Fibroblast of lung (primary cell): ENCODE measurements at regions not wholly inside any gene's neighbourhood (a gene's known extent, or its start where the extent isn't known, plus 50 kb on each side); places are given as distances from the start of the nearest gene placed in this dataset.

Experiments
- DNase-seq, 2 donors: peaks; one replicate each; pipeline versions ENCODE4 v3.0.0 to v3.0.0-alpha.2; 2010; ENCODE audit warnings: low read depth in 2 of 2
- H2AFZ ChIP-seq: 2 replicates; pipeline ENCODE4 v1.5.1; 2012; ENCODE audit warnings: low read length, control low read depth, inconsistent platforms
- H3K27ac ChIP-seq: 2 replicates; pipeline ENCODE4 v1.5.1; 2011; ENCODE audit warnings: low read length, control low read depth; ENCODE audit not compliant: insufficient read depth
- H3K27me3 ChIP-seq: 2 replicates; pipeline ENCODE4 v1.5.1; 2011; ENCODE audit warnings: mild to moderate bottlenecking, low read length; ENCODE audit not compliant: control insufficient read depth, insufficient read depth
- H3K36me3 ChIP-seq: 2 replicates; pipeline ENCODE4 v1.5.1; 2011; ENCODE audit warnings: low read length; ENCODE audit not compliant: control insufficient read depth, insufficient read depth
- H3K4me1 ChIP-seq: 2 replicates; pipeline ENCODE4 v1.5.1; 2011; ENCODE audit warnings: low read length; ENCODE audit not compliant: control insufficient read depth, insufficient read depth; ENCODE audit errors: extremely low read depth
- H3K4me2 ChIP-seq: 2 replicates; pipeline ENCODE4 v1.5.1; 2011; ENCODE audit warnings: low read length, control low read depth; ENCODE audit not compliant: insufficient read depth; ENCODE audit errors: extremely low read depth
- H3K4me3 ChIP-seq, 4 experiments: fragments of 200-600 bp in 1 of 4; sonication (generic) in 1 of 4; replicated peaks in 1 of 4; 2 replicates each; pipeline ENCODE4 v1.5.1; 2011 to 2016; ENCODE audit warnings: low read length in 4 of 4, low read depth in 3 of 4, mild to moderate bottlenecking in 3 of 4, control low read depth in 2 of 4, inconsistent platforms in 1 of 4, mixed read lengths in 1 of 4; ENCODE audit not compliant: insufficient read depth in 1 of 4; ENCODE audit errors: control extremely low read depth in 1 of 4
- H3K79me2 ChIP-seq: 2 replicates; pipeline ENCODE4 v1.5.1; 2012; ENCODE audit warnings: mild to moderate bottlenecking, low read length, inconsistent platforms; ENCODE audit not compliant: control insufficient read depth, insufficient read depth
- H3K9ac ChIP-seq: 2 replicates; pipeline ENCODE4 v1.5.1; 2011; ENCODE audit warnings: mild to moderate bottlenecking, low read length, control low read depth; ENCODE audit not compliant: insufficient read depth
- H3K9me3 ChIP-seq: 2 replicates; pipeline ENCODE4 v1.5.1; 2012; ENCODE audit warnings: low read depth, low read length; ENCODE audit not compliant: control insufficient read depth, insufficient read depth
- H4K20me1 ChIP-seq: 2 replicates; pipeline ENCODE4 v1.5.1; 2011; ENCODE audit warnings: low read length; ENCODE audit not compliant: control insufficient read depth, insufficient read depth; ENCODE audit errors: extremely low read depth
- EZH2 ChIP-seq: IDR thresholded peaks from 2 replicates; pipeline ENCODE4 v1.5.1; 2012; ENCODE audit warnings: low read length, control low read depth, mild to moderate bottlenecking; ENCODE audit errors: missing control alignments
- TF ChIP-seq, protein P1 (sequence below), 2 donors: IDR thresholded peaks in 1 of 2; conservative IDR thresholded peaks in 1 of 2; 1 replicate in 1 of 2; 2 replicates in 1 of 2; pipeline ENCODE4 v1.5.1; 2011 to 2012; ENCODE audit warnings: low read length in 2 of 2, control low read depth in 1 of 2, inconsistent platforms in 1 of 2, low read depth in 1 of 2, mild to moderate bottlenecking in 1 of 2

- Histone ChIP-seq H3K79me2 (no peaks in the 10 kb centered on the region), H3K27ac (no peak overlapping the region), H3K4me3 (no peak overlapping the region), H3K4me2 (no peak overlapping the region), H2AFZ (no peak overlapping the region), H3K36me3 (no peaks in the 10 kb centered on the region), H3K9ac (no peak overlapping the region), H4K20me1 (no peaks in the 10 kb centered on the region), H3K9me3 (no peaks in the 10 kb centered on the region), H3K4me1 (no peaks in the 10 kb centered on the region), H3K27me3 (no peaks in the 10 kb centered on the region)
- no peak for DNase-seq
- TF ChIP-seq EZH2: no peak
- TF ChIP-seq, protein P1, sequence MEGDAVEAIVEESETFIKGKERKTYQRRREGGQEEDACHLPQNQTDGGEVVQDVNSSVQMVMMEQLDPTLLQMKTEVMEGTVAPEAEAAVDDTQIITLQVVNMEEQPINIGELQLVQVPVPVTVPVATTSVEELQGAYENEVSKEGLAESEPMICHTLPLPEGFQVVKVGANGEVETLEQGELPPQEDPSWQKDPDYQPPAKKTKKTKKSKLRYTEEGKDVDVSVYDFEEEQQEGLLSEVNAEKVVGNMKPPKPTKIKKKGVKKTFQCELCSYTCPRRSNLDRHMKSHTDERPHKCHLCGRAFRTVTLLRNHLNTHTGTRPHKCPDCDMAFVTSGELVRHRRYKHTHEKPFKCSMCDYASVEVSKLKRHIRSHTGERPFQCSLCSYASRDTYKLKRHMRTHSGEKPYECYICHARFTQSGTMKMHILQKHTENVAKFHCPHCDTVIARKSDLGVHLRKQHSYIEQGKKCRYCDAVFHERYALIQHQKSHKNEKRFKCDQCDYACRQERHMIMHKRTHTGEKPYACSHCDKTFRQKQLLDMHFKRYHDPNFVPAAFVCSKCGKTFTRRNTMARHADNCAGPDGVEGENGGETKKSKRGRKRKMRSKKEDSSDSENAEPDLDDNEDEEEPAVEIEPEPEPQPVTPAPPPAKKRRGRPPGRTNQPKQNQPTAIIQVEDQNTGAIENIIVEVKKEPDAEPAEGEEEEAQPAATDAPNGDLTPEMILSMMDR (conservative IDR thresholded peaks at IDR 0.05 in 1 of 2, IDR thresholded peaks at IDR 0.05 in 1 of 2; ENCODE audit: low read depth in 1 of 2, low read length in 2 of 2): no peak
Measured at GRCh38 chr14:82385048-82385447, 851.4 kb upstream of the SEL1L start.

GRCh38 chr14:82387699-82388098 lies 854.0 kb upstream of the SEL1L start:
- peak; percentile 0 to 25 for DNase-seq
- Histone ChIP-seq H3K4me2 (no peak overlapping the region), H4K20me1 (no peaks in the 10 kb centered on the region), H3K27me3 (no peaks in the 10 kb centered on the region), H3K4me3 (no peak overlapping the region), H3K4me1 (no peaks in the 10 kb centered on the region), H3K27ac (no peak overlapping the region), H3K79me2 (no peaks in the 10 kb centered on the region), H3K36me3 (no peaks in the 10 kb centered on the region), H3K9me3 (no peaks in the 10 kb centered on the region), H2AFZ (no peak overlapping the region), H3K9ac (no peak overlapping the region)
- TF ChIP-seq, protein P1 (conservative IDR thresholded peaks at IDR 0.05 in 1 of 2, IDR thresholded peaks at IDR 0.05 in 1 of 2; ENCODE audit: low read depth in 1 of 2, low read length in 2 of 2): no peak
- no peak for TF ChIP-seq EZH2

DNA sequence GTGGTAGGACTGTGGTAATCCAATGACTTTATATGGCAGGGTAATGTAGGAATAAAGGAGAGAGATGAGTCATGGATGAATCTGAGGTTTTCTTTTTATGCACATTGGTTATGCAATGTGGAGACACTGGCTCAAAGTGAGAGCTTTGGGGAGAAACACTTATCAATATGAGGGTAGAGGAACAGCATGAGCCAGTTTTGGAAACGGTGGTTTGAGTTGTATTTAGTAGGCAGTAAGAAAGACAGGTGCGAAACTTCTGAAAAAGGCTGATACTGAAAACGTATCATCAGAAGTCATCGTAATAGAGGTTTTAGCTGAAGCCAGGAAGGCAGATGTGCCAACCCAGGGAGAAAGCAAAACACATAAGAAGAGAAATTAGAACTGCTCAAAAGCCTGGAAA lies 854.8 kb upstream of the SEL1L start:
- no peaks in the 10 kb centered on the region for H3K27me3 ChIP-seq
- no peaks in the 10 kb centered on the region for H3K4me1 ChIP-seq
- no peak overlapping the region for H3K4me3 ChIP-seq
- no peak for TF ChIP-seq EZH2
- H3K27ac ChIP-seq: no peak overlapping the region
- H3K36me3 ChIP-seq: no peaks in the 10 kb centered on the region
- no peak overlapping the region for H3K4me2 ChIP-seq
- H3K79me2 ChIP-seq: no peaks in the 10 kb centered on the region
- H4K20me1 ChIP-seq: no peaks in the 10 kb centered on the region
- no peak overlapping the region for H2AFZ ChIP-seq
- H3K9me3 ChIP-seq: no peaks in the 10 kb centered on the region
- no peak for DNase-seq
- no peak overlapping the region for H3K9ac ChIP-seq
